ENCODE measurements at regions not wholly inside any gene's neighbourhood (a gene's known extent, or its start where the extent isn't known, plus 50 kb on each side); places are given as distances from the start of the nearest gene placed in this dataset.

GRCh38 chr2:136234261-136234660 is 116.3 kb upstream of the CXCR4 start:
- ChIA-PET CTCF (no interaction called here), POLR2A (ENCODE audit: low non-redundant PET) (interaction anchor here (0.7 kb wide), 1 partner anchor 556 kb away, joined by 3 read pairs; no protein-coding TSS in a partner anchor)
- no peak for DNase-seq (ENCODE audit: low spot score)
- no peak overlapping the region for H3K4me3 ChIP-seq (ENCODE audit: low read depth, low read length, poor library complexity, severe bottlenecking)
- H3K27me3 ChIP-seq (replicated peaks; ENCODE audit: insufficient read depth, low read depth, low read length, poor library complexity) = peaks cover 9% of the 10 kb centered on the region
- no peaks in the 10 kb centered on the region for H3K9me3 ChIP-seq (ENCODE audit: low read depth, low read length, poor library complexity, severe bottlenecking)
- intact Hi-C loops (cut with micrococcal nuclease; ENCODE audit: unreplicated experiment) = no loop called here
- H3K27ac ChIP-seq (ENCODE audit: low read depth, low read length, poor library complexity, severe bottlenecking) = no peak overlapping the region
- no peaks in the 10 kb centered on the region for H3K36me3 ChIP-seq (ENCODE audit: insufficient read depth, low read length, poor library complexity, severe bottlenecking)
- H3K4me1 ChIP-seq (ENCODE audit: insufficient read depth, low read length, poor library complexity, severe bottlenecking) = no peaks in the 10 kb centered on the region
- TF ChIP-seq EZH2 (IDR thresholded peaks at IDR 0.05; ENCODE audit: borderline replicate concordance, low read depth, low read length, poor library complexity, severe bottlenecking) (no peak), CTCF (conservative IDR thresholded peaks at IDR 0.05; ENCODE audit: low read depth, low read length) (no peak)
- no TSS peak for BruUV-seq (replicated peaks)

- Histone ChIP-seq H3K9me3 (ENCODE audit: low read depth, low read length, poor library complexity, severe bottlenecking) (no peaks in the 10 kb centered on the region), H3K4me3 (ENCODE audit: low read depth, low read length, poor library complexity, severe bottlenecking) (no peak overlapping the region), H3K36me3 (ENCODE audit: insufficient read depth, low read length, poor library complexity, severe bottlenecking) (no peaks in the 10 kb centered on the region), H3K27ac (ENCODE audit: low read depth, low read length, poor library complexity, severe bottlenecking) (no peak overlapping the region), H3K27me3 (replicated peaks; ENCODE audit: insufficient read depth, low read depth, low read length, poor library complexity) (peaks cover 9% of the 10 kb centered on the region), H3K4me1 (ENCODE audit: insufficient read depth, low read length, poor library complexity, severe bottlenecking) (no peaks in the 10 kb centered on the region)
- intact Hi-C loops (cut with micrococcal nuclease; ENCODE audit: unreplicated experiment) = no loop called here
- ChIA-PET POLR2A (ENCODE audit: low non-redundant PET) (no interaction called here), CTCF (no interaction called here)
- DNase-seq (ENCODE audit: low spot score) = no peak
- BruUV-seq (replicated peaks) = no TSS peak
- TF ChIP-seq EZH2 (IDR thresholded peaks at IDR 0.05; ENCODE audit: borderline replicate concordance, low read depth, low read length, poor library complexity, severe bottlenecking) = no peak
- no peak for TF ChIP-seq CTCF (conservative IDR thresholded peaks at IDR 0.05; ENCODE audit: low read depth, low read length)
These were observed 115.3 kb upstream of the CXCR4 start for GRCh38 chr2:136233298-136233697.

- no TSS peak for BruUV-seq (replicated peaks)
- Histone ChIP-seq H3K36me3 (ENCODE audit: insufficient read depth, low read length, poor library complexity, severe bottlenecking) (no peaks in the 10 kb centered on the region), H3K27ac (ENCODE audit: low read depth, low read length, poor library complexity, severe bottlenecking) (no peak overlapping the region), H3K4me3 (ENCODE audit: low read depth, low read length, poor library complexity, severe bottlenecking) (no peak overlapping the region), H3K9me3 (ENCODE audit: low read depth, low read length, poor library complexity, severe bottlenecking) (no peaks in the 10 kb centered on the region), H3K27me3 (replicated peaks; ENCODE audit: insufficient read depth, low read depth, low read length, poor library complexity) (peaks cover 9% of the 10 kb centered on the region), H3K4me1 (ENCODE audit: insufficient read depth, low read length, poor library complexity, severe bottlenecking) (no peaks in the 10 kb centered on the region)
- ChIA-PET CTCF (no interaction called here), POLR2A (ENCODE audit: low non-redundant PET) (no interaction called here)
- TF ChIP-seq CTCF (conservative IDR thresholded peaks at IDR 0.05; ENCODE audit: low read depth, low read length) (no peak), EZH2 (IDR thresholded peaks at IDR 0.05; ENCODE audit: borderline replicate concordance, low read depth, low read length, poor library complexity, severe bottlenecking) (no peak)
- intact Hi-C loops (cut with micrococcal nuclease; ENCODE audit: unreplicated experiment) = no loop called here
- no peak for DNase-seq (ENCODE audit: low spot score)
These were observed 114.7 kb upstream of the CXCR4 start for GRCh38 chr2:136232456-136233172.
